ENCODE measurements at regions not wholly inside any gene's neighbourhood (a gene's known extent, or its start where the extent isn't known, plus 50 kb on each side); places are given as distances from the start of the nearest gene placed in this dataset.

GRCh38 chr12:92290350-92290695 lies 144.7 kb upstream of the BTG1 start:
- peak overlapping the region; percentile 79 for H3K27ac Mint-ChIP-seq (ENCODE audit: unreplicated experiment)
- peaks cover 7% of the 10 kb centered on the region for H3K27me3 Mint-ChIP-seq (ENCODE audit: unreplicated experiment)
- H3K4me1 Mint-ChIP-seq (ENCODE audit: low read depth, unreplicated experiment) = peaks cover 18% of the 10 kb centered on the region
- DNase-seq = no peak
- no peaks in the 10 kb centered on the region for H3K36me3 Mint-ChIP-seq (ENCODE audit: unreplicated experiment)
- peak overlapping the region; percentile 39 for H3K4me3 Mint-ChIP-seq (ENCODE audit: unreplicated experiment)
- H3K9me3 Mint-ChIP-seq (ENCODE audit: unreplicated experiment) = peaks cover 4% of the 10 kb centered on the region
- TF ChIP-seq CTCF (IDR thresholded peaks at IDR 0.05; ENCODE audit: partially characterized antibody, unreplicated experiment) = no peak

GRCh38 chr12:92289629-92290349 lies 144.1 kb upstream of the BTG1 start:
- Mint-ChIP-seq H3K36me3 (ENCODE audit: unreplicated experiment) (no peaks in the 10 kb centered on the region), H3K4me3 (ENCODE audit: unreplicated experiment) (no peak overlapping the region), H3K27me3 (ENCODE audit: unreplicated experiment) (peaks cover 7% of the 10 kb centered on the region), H3K9me3 (ENCODE audit: unreplicated experiment) (peaks cover 4% of the 10 kb centered on the region), H3K4me1 (ENCODE audit: low read depth, unreplicated experiment) (peaks cover 18% of the 10 kb centered on the region), H3K27ac (ENCODE audit: unreplicated experiment) (peak overlapping the region; percentile 79)
- DNase-seq = no peak
- TF ChIP-seq CTCF (IDR thresholded peaks at IDR 0.05; ENCODE audit: partially characterized antibody, unreplicated experiment) = no peak

GRCh38 chr12:92288561-92288960 lies 142.9 kb upstream of the BTG1 start:
- TF ChIP-seq CTCF (IDR thresholded peaks at IDR 0.05; ENCODE audit: partially characterized antibody, unreplicated experiment) = no peak
- Mint-ChIP-seq H3K4me1 (ENCODE audit: low read depth, unreplicated experiment) (peaks cover 18% of the 10 kb centered on the region), H3K36me3 (ENCODE audit: unreplicated experiment) (no peaks in the 10 kb centered on the region), H3K27ac (ENCODE audit: unreplicated experiment) (no peak overlapping the region), H3K4me3 (ENCODE audit: unreplicated experiment) (no peak overlapping the region), H3K27me3 (ENCODE audit: unreplicated experiment) (peaks cover 7% of the 10 kb centered on the region), H3K9me3 (ENCODE audit: unreplicated experiment) (peaks cover 4% of the 10 kb centered on the region)
- DNase-seq = no peak

GRCh38 chr12:92278378-92278828 lies 132.8 kb upstream of the BTG1 start:
- H3K27ac Mint-ChIP-seq (ENCODE audit: unreplicated experiment) = no peak overlapping the region
- no peak overlapping the region for H3K4me3 Mint-ChIP-seq (ENCODE audit: unreplicated experiment)
- no peak for TF ChIP-seq CTCF (IDR thresholded peaks at IDR 0.05; ENCODE audit: partially characterized antibody, unreplicated experiment)
- H3K9me3 Mint-ChIP-seq (ENCODE audit: unreplicated experiment) = no peaks in the 10 kb centered on the region
- H3K36me3 Mint-ChIP-seq (ENCODE audit: unreplicated experiment) = no peaks in the 10 kb centered on the region
- no peaks in the 10 kb centered on the region for H3K27me3 Mint-ChIP-seq (ENCODE audit: unreplicated experiment)
- DNase-seq = no peak
- no peaks in the 10 kb centered on the region for H3K4me1 Mint-ChIP-seq (ENCODE audit: low read depth, unreplicated experiment)

- Mint-ChIP-seq H3K9me3 (ENCODE audit: unreplicated experiment) (no peaks in the 10 kb centered on the region), H3K27ac (ENCODE audit: unreplicated experiment) (no peak overlapping the region), H3K4me3 (ENCODE audit: unreplicated experiment) (no peak overlapping the region), H3K27me3 (ENCODE audit: unreplicated experiment) (no peaks in the 10 kb centered on the region), H3K4me1 (ENCODE audit: low read depth, unreplicated experiment) (no peaks in the 10 kb centered on the region), H3K36me3 (ENCODE audit: unreplicated experiment) (no peaks in the 10 kb centered on the region)
- no peak for TF ChIP-seq CTCF (IDR thresholded peaks at IDR 0.05; ENCODE audit: partially characterized antibody, unreplicated experiment)
- DNase-seq = no peak
Measured at GRCh38 chr12:92277795-92278194, 132.1 kb upstream of the BTG1 start.
